ENCODE measurements at regions not wholly inside any gene's neighbourhood (a gene's known extent, or its start where the extent isn't known, plus 50 kb on each side); places are given as distances from the start of the nearest gene placed in this dataset.

DNA sequence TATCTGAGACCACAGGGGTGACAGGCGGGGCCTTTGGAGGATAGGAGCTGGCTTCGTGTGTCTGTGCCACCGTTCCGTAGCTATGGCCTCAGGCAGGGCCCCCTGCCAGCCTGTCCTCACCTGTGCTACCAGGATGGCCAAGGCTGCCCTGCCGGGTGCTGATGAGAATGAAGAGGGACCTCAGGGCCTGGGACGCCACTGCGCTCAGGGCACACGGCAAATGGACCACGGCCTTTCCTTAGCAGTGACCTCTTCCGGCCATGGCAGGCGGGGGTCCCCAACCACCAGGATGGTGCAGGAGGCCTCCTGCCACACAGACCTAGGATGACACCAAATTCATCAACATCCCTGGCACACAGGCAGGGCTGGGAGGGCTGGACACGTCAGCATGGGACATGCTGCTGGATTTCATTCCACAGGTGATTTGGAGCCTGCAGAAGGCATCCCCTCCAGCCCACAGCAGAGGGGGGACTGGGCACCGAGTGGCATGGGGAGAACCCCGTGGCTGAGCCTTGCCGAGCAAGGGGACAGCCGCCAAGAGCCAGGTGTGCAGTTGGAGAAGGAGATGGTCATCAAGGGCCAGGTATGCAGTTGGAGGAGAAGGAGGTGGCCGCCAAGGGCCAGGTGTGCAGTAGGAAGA, 1321.0 kb downstream of the BRD1 start:
- no peak for TF ChIP-seq EZH2 (IDR thresholded peaks at IDR 0.05; ENCODE audit: low read depth, unreplicated experiment)
- TF ChIP-seq, protein P1, sequence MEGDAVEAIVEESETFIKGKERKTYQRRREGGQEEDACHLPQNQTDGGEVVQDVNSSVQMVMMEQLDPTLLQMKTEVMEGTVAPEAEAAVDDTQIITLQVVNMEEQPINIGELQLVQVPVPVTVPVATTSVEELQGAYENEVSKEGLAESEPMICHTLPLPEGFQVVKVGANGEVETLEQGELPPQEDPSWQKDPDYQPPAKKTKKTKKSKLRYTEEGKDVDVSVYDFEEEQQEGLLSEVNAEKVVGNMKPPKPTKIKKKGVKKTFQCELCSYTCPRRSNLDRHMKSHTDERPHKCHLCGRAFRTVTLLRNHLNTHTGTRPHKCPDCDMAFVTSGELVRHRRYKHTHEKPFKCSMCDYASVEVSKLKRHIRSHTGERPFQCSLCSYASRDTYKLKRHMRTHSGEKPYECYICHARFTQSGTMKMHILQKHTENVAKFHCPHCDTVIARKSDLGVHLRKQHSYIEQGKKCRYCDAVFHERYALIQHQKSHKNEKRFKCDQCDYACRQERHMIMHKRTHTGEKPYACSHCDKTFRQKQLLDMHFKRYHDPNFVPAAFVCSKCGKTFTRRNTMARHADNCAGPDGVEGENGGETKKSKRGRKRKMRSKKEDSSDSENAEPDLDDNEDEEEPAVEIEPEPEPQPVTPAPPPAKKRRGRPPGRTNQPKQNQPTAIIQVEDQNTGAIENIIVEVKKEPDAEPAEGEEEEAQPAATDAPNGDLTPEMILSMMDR (conservative IDR thresholded peaks at IDR 0.05; ENCODE audit: low read depth in 2 of 2), result no peak
- no peak for TF ChIP-seq JUNB (IDR thresholded peaks at IDR 0.05; ENCODE audit: unreplicated experiment)
- TF ChIP-seq POLR2AphosphoS5 (IDR thresholded peaks at IDR 0.05; ENCODE audit: low read depth), result no peak
- TF ChIP-seq, protein P2, sequence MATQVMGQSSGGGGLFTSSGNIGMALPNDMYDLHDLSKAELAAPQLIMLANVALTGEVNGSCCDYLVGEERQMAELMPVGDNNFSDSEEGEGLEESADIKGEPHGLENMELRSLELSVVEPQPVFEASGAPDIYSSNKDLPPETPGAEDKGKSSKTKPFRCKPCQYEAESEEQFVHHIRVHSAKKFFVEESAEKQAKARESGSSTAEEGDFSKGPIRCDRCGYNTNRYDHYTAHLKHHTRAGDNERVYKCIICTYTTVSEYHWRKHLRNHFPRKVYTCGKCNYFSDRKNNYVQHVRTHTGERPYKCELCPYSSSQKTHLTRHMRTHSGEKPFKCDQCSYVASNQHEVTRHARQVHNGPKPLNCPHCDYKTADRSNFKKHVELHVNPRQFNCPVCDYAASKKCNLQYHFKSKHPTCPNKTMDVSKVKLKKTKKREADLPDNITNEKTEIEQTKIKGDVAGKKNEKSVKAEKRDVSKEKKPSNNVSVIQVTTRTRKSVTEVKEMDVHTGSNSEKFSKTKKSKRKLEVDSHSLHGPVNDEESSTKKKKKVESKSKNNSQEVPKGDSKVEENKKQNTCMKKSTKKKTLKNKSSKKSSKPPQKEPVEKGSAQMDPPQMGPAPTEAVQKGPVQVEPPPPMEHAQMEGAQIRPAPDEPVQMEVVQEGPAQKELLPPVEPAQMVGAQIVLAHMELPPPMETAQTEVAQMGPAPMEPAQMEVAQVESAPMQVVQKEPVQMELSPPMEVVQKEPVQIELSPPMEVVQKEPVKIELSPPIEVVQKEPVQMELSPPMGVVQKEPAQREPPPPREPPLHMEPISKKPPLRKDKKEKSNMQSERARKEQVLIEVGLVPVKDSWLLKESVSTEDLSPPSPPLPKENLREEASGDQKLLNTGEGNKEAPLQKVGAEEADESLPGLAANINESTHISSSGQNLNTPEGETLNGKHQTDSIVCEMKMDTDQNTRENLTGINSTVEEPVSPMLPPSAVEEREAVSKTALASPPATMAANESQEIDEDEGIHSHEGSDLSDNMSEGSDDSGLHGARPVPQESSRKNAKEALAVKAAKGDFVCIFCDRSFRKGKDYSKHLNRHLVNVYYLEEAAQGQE (IDR thresholded peaks at IDR 0.05; ENCODE audit: unreplicated experiment), result no peak
- no peak for TF ChIP-seq CREB1 (CRISPR knock-in tag; IDR thresholded peaks at IDR 0.05; ENCODE audit: low read depth)
- TF ChIP-seq STAT1 (IDR thresholded peaks at IDR 0.05; ENCODE audit: unreplicated experiment), result no peak
- TF ChIP-seq EZH2phosphoT487 (IDR thresholded peaks at IDR 0.05; ENCODE audit: unreplicated experiment), result no peak
- TF ChIP-seq ZNF114 (CRISPR knock-in tag; IDR thresholded peaks at IDR 0.05), result no peak
- TF ChIP-seq, protein P3, sequence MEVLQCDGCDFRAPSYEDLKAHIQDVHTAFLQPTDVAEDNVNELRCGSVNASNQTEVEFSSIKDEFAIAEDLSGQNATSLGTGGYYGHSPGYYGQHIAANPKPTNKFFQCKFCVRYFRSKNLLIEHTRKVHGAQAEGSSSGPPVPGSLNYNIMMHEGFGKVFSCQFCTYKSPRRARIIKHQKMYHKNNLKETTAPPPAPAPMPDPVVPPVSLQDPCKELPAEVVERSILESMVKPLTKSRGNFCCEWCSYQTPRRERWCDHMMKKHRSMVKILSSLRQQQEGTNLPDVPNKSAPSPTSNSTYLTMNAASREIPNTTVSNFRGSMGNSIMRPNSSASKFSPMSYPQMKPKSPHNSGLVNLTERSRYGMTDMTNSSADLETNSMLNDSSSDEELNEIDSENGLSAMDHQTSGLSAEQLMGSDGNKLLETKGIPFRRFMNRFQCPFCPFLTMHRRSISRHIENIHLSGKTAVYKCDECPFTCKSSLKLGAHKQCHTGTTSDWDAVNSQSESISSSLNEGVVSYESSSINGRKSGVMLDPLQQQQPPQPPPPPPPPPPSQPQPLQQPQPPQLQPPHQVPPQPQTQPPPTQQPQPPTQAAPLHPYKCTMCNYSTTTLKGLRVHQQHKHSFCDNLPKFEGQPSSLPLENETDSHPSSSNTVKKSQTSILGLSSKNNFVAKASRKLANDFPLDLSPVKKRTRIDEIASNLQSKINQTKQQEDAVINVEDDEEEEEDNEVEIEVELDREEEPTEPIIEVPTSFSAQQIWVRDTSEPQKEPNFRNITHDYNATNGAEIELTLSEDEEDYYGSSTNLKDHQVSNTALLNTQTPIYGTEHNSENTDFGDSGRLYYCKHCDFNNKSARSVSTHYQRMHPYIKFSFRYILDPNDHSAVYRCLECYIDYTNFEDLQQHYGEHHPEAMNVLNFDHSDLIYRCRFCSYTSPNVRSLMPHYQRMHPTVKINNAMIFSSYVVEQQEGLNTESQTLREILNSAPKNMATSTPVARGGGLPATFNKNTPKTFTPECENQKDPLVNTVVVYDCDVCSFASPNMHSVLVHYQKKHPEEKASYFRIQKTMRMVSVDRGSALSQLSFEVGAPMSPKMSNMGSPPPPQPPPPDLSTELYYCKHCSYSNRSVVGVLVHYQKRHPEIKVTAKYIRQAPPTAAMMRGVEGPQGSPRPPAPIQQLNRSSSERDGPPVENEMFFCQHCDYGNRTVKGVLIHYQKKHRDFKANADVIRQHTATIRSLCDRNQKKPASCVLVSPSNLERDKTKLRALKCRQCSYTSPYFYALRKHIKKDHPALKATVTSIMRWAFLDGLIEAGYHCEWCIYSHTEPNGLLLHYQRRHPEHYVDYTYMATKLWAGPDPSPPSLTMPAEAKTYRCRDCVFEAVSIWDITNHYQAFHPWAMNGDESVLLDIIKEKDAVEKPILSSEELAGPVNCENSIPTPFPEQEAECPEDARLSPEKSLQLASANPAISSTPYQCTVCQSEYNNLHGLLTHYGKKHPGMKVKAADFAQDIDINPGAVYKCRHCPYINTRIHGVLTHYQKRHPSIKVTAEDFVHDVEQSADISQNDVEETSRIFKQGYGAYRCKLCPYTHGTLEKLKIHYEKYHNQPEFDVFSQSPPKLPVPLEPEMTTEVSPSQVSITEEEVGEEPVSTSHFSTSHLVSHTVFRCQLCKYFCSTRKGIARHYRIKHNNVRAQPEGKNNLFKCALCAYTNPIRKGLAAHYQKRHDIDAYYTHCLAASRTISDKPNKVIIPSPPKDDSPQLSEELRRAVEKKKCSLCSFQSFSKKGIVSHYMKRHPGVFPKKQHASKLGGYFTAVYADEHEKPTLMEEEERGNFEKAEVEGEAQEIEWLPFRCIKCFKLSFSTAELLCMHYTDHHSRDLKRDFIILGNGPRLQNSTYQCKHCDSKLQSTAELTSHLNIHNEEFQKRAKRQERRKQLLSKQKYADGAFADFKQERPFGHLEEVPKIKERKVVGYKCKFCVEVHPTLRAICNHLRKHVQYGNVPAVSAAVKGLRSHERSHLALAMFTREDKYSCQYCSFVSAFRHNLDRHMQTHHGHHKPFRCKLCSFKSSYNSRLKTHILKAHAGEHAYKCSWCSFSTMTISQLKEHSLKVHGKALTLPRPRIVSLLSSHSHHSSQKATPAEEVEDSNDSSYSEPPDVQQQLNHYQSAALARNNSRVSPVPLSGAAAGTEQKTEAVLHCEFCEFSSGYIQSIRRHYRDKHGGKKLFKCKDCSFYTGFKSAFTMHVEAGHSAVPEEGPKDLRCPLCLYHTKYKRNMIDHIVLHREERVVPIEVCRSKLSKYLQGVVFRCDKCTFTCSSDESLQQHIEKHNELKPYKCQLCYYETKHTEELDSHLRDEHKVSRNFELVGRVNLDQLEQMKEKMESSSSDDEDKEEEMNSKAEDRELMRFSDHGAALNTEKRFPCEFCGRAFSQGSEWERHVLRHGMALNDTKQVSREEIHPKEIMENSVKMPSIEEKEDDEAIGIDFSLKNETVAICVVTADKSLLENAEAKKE (CRISPR knock-in tag; IDR thresholded peaks at IDR 0.05), result no peak
- no peak for TF ChIP-seq ZNF331 (CRISPR knock-in tag; IDR thresholded peaks at IDR 0.05; ENCODE audit: low read depth)
- no peak for TF ChIP-seq NANOG (IDR thresholded peaks at IDR 0.05; ENCODE audit: borderline replicate concordance)
- TF ChIP-seq, protein P4, sequence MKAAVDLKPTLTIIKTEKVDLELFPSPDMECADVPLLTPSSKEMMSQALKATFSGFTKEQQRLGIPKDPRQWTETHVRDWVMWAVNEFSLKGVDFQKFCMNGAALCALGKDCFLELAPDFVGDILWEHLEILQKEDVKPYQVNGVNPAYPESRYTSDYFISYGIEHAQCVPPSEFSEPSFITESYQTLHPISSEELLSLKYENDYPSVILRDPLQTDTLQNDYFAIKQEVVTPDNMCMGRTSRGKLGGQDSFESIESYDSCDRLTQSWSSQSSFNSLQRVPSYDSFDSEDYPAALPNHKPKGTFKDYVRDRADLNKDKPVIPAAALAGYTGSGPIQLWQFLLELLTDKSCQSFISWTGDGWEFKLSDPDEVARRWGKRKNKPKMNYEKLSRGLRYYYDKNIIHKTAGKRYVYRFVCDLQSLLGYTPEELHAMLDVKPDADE (IDR thresholded peaks at IDR 0.05), result no peak

All from GM23338 (cell line).